ENCODE measurements at regions not wholly inside any gene's neighbourhood (a gene's known extent, or its start where the extent isn't known, plus 50 kb on each side); places are given as distances from the start of the nearest gene placed in this dataset.

GRCh38 chr4:138669479-138670315, 345.9 kb upstream of the NOCT start:
- no peak overlapping the region for H3K27ac ChIP-seq
- DNase-seq = peak; percentile 69
- no peak for TF ChIP-seq EZH2 (IDR thresholded peaks at IDR 0.05; ENCODE audit: insufficient read depth, poor library complexity, severe bottlenecking)
- TF ChIP-seq EZH2phosphoT487 (IDR thresholded peaks at IDR 0.05; ENCODE audit: insufficient read depth, low read depth) = no peak
- no peaks in the 10 kb centered on the region for H3K9me2 ChIP-seq (ENCODE audit: insufficient read depth)
- H4K20me1 ChIP-seq (ENCODE audit: insufficient read depth) = no peaks in the 10 kb centered on the region
- 70 to 80% methylated on average over 6 of the region's 6 CpGs for WGBS, 2 experiments (ENCODE audit: low coverage in 1 of 2, low lambda C conversion rate in 2 of 2, missing lambda C conversion rate in 2 of 2)
- no peak overlapping the region for H3K9ac ChIP-seq
- H2AFZ ChIP-seq = no peak overlapping the region
- H3K4me3 ChIP-seq = no peak overlapping the region
- H3K4me2 ChIP-seq (ENCODE audit: unreplicated experiment) = no peak overlapping the region
- no peaks in the 10 kb centered on the region for H3F3A ChIP-seq (ENCODE audit: insufficient read depth)
- no peaks in the 10 kb centered on the region for H3K79me2 ChIP-seq (ENCODE audit: insufficient read depth)
- no peaks in the 10 kb centered on the region for H3K9me3 ChIP-seq (ENCODE audit: low read depth)
- in situ Hi-C loops (cut with MboI) = loop anchor here (25.0 kb wide), 1 partner anchor 1557 kb away; no protein-coding TSS in a partner anchor
- no peaks in the 10 kb centered on the region for H3K27me3 ChIP-seq (replicated peaks; ENCODE audit: insufficient read depth)
- H3K4me1 ChIP-seq (ENCODE audit: insufficient read depth) = peaks cover 5% of the 10 kb centered on the region; the same call in 1 of the 2 replicates
- no peaks in the 10 kb centered on the region for H3K36me3 ChIP-seq (ENCODE audit: low read depth)

- in situ Hi-C loops (cut with MboI) = loop anchor here (25.0 kb wide), 1 partner anchor 1556 kb away; no protein-coding TSS in a partner anchor
- Histone ChIP-seq H3K4me1 (ENCODE audit: insufficient read depth) (peaks cover 5% of the 10 kb centered on the region; the same call in 1 of the 2 replicates), H3K9me3 (ENCODE audit: low read depth) (no peaks in the 10 kb centered on the region), H3K27ac (no peak overlapping the region), H3K9me2 (ENCODE audit: insufficient read depth) (no peaks in the 10 kb centered on the region), H3K4me3 (no peak overlapping the region), H4K20me1 (ENCODE audit: insufficient read depth) (no peaks in the 10 kb centered on the region), H2AFZ (no peak overlapping the region), H3K36me3 (ENCODE audit: low read depth) (no peaks in the 10 kb centered on the region), H3K4me2 (ENCODE audit: unreplicated experiment) (no peak overlapping the region), H3K9ac (no peak overlapping the region), H3F3A (ENCODE audit: insufficient read depth) (no peaks in the 10 kb centered on the region), H3K79me2 (ENCODE audit: insufficient read depth) (no peaks in the 10 kb centered on the region), H3K27me3 (replicated peaks; ENCODE audit: insufficient read depth) (no peaks in the 10 kb centered on the region)
- WGBS, 2 experiments (ENCODE audit: low coverage in 1 of 2, low lambda C conversion rate in 2 of 2, missing lambda C conversion rate in 2 of 2) = 93 to 96% methylated on average over 3 of the region's 3 CpGs
- DNase-seq = no peak
- no peak for TF ChIP-seq EZH2phosphoT487 (IDR thresholded peaks at IDR 0.05; ENCODE audit: insufficient read depth, low read depth)
- no peak for TF ChIP-seq EZH2 (IDR thresholded peaks at IDR 0.05; ENCODE audit: insufficient read depth, poor library complexity, severe bottlenecking)
These were observed 347.3 kb upstream of the NOCT start for GRCh38 chr4:138668309-138668708.

- H3K36me3 ChIP-seq (ENCODE audit: low read depth) = no peaks in the 10 kb centered on the region
- no peaks in the 10 kb centered on the region for H3K79me2 ChIP-seq (ENCODE audit: insufficient read depth)
- no peak overlapping the region for H3K9ac ChIP-seq
- H3K9me3 ChIP-seq (ENCODE audit: low read depth) = no peaks in the 10 kb centered on the region
- no peak overlapping the region for H3K27ac ChIP-seq
- WGBS, 2 experiments (ENCODE audit: low coverage in 1 of 2, low lambda C conversion rate in 2 of 2, missing lambda C conversion rate in 2 of 2) = 72 to 76% methylated on average over 6 of the region's 6 CpGs
- no peak overlapping the region for H3K4me3 ChIP-seq
- H3F3A ChIP-seq (ENCODE audit: insufficient read depth) = no peaks in the 10 kb centered on the region
- H2AFZ ChIP-seq = no peak overlapping the region
- no peaks in the 10 kb centered on the region for H3K27me3 ChIP-seq (replicated peaks; ENCODE audit: insufficient read depth)
- H4K20me1 ChIP-seq (ENCODE audit: insufficient read depth) = no peaks in the 10 kb centered on the region
- H3K4me1 ChIP-seq (ENCODE audit: insufficient read depth) = peaks cover 5% of the 10 kb centered on the region; the same call in 1 of the 2 replicates
- H3K4me2 ChIP-seq (ENCODE audit: unreplicated experiment) = no peak overlapping the region
- TF ChIP-seq EZH2phosphoT487 (IDR thresholded peaks at IDR 0.05; ENCODE audit: insufficient read depth, low read depth) = no peak
- no peak for DNase-seq
- in situ Hi-C loops (cut with MboI) = loop anchor here (25.0 kb wide), 1 partner anchor 1554 kb away; no protein-coding TSS in a partner anchor
- no peaks in the 10 kb centered on the region for H3K9me2 ChIP-seq (ENCODE audit: insufficient read depth)
These were observed 349.2 kb upstream of the NOCT start for GRCh38 chr4:138666366-138666765.

- Histone ChIP-seq H3K9me3 (ENCODE audit: low read depth) (no peaks in the 10 kb centered on the region), H3F3A (ENCODE audit: insufficient read depth) (no peaks in the 10 kb centered on the region), H3K4me2 (ENCODE audit: unreplicated experiment) (no peak overlapping the region), H2AFZ (no peak overlapping the region), H3K36me3 (ENCODE audit: low read depth) (no peaks in the 10 kb centered on the region), H4K20me1 (ENCODE audit: insufficient read depth) (no peaks in the 10 kb centered on the region), H3K9me2 (ENCODE audit: insufficient read depth) (no peaks in the 10 kb centered on the region), H3K4me3 (no peak overlapping the region), H3K9ac (no peak overlapping the region), H3K27me3 (replicated peaks; ENCODE audit: insufficient read depth) (no peaks in the 10 kb centered on the region), H3K27ac (no peak overlapping the region), H3K4me1 (ENCODE audit: insufficient read depth) (peaks cover 5% of the 10 kb centered on the region; the same call in 1 of the 2 replicates), H3K79me2 (ENCODE audit: insufficient read depth) (no peaks in the 10 kb centered on the region)
- WGBS, 2 experiments (ENCODE audit: low coverage in 1 of 2, low lambda C conversion rate in 2 of 2, missing lambda C conversion rate in 2 of 2) = 91% methylated on average over 4 of the region's 4 CpGs
- in situ Hi-C loops (cut with MboI) = loop anchor here (25.0 kb wide), 1 partner anchor 1554 kb away; no protein-coding TSS in a partner anchor
- DNase-seq = no peak
- TF ChIP-seq EZH2phosphoT487 (IDR thresholded peaks at IDR 0.05; ENCODE audit: insufficient read depth, low read depth) (no peak), EZH2 (IDR thresholded peaks at IDR 0.05; ENCODE audit: insufficient read depth, poor library complexity, severe bottlenecking) (no peak)
These were observed 349.7 kb upstream of the NOCT start for GRCh38 chr4:138665851-138666250.

Measured in GM23248 (cell line).